Activated CD8-positive, alpha-beta T cell treated with anti-CD3 and anti-CD28 coated beads for 36 hours (primary cell): ENCODE measurements at regions not wholly inside any gene's neighbourhood (a gene's known extent, or its start where the extent isn't known, plus 50 kb on each side); places are given as distances from the start of the nearest gene placed in this dataset.

Experiments used
- ATAC-seq: fragments of 200-7000 bp; cut with Tn5 transposase; one replicate; pipeline ENCODE4 v1.10.0; 2021; ENCODE audit warnings: mild to moderate bottlenecking, moderate library complexity
- CTCF ChIA-PET: fragments of 350-600 bp; sonication (Branson Sonifier 250); formaldehyde crosslinking; loops from one replicate; lab custom pipeline; 2021; ENCODE audit warnings: antibody characterized with exemption; lab: Charles Lee
- POLR2A ChIA-PET: fragments of 350-600 bp; sonication (Branson Sonifier 250); formaldehyde crosslinking; loops from one replicate; lab custom pipeline; 2021; ENCODE audit warnings: antibody characterized with exemption; lab: Charles Lee
- DNase-seq: peaks from one replicate; pipeline ENCODE4 v3.0.0-alpha.2; 2020
- H3K27ac Mint-ChIP-seq: one replicate; pipeline ENCODE4 v1.8.0; 2021; ENCODE audit warnings: mild to moderate bottlenecking, mixed read lengths
- H3K27me3 Mint-ChIP-seq: one replicate; pipeline ENCODE4 v1.8.0; 2021; ENCODE audit warnings: mixed read lengths
- H3K36me3 Mint-ChIP-seq: one replicate; pipeline ENCODE4 v1.8.0; 2021; ENCODE audit warnings: low read depth, mixed read lengths
- H3K4me1 Mint-ChIP-seq: one replicate; pipeline ENCODE4 v1.8.0; 2021; ENCODE audit warnings: low read depth, mixed read lengths
- H3K4me3 Mint-ChIP-seq: one replicate; pipeline ENCODE4 v1.8.0; 2021; ENCODE audit warnings: mild to moderate bottlenecking, moderate library complexity, mixed read lengths
- H3K9me3 Mint-ChIP-seq: one replicate; pipeline ENCODE4 v1.8.0; 2021; ENCODE audit warnings: mixed read lengths
- intact Hi-C: fragments of 100-400 bp; cut with micrococcal nuclease; formaldehyde crosslinking; loops from one replicate; pipeline ENCODE4 v1.10.0; 2022
- TF ChIP-seq, protein P1 (sequence below): fragments of 200-600 bp; IDR thresholded peaks from one replicate; pipeline ENCODE4 v1.8.0; 2022; ENCODE audit warnings: antibody characterized with exemption, mild to moderate bottlenecking

- ChIA-PET CTCF (no interaction called here), POLR2A (no interaction called here)
- DNase-seq (no peak), ATAC-seq (no peak)
- TF ChIP-seq, protein P1, sequence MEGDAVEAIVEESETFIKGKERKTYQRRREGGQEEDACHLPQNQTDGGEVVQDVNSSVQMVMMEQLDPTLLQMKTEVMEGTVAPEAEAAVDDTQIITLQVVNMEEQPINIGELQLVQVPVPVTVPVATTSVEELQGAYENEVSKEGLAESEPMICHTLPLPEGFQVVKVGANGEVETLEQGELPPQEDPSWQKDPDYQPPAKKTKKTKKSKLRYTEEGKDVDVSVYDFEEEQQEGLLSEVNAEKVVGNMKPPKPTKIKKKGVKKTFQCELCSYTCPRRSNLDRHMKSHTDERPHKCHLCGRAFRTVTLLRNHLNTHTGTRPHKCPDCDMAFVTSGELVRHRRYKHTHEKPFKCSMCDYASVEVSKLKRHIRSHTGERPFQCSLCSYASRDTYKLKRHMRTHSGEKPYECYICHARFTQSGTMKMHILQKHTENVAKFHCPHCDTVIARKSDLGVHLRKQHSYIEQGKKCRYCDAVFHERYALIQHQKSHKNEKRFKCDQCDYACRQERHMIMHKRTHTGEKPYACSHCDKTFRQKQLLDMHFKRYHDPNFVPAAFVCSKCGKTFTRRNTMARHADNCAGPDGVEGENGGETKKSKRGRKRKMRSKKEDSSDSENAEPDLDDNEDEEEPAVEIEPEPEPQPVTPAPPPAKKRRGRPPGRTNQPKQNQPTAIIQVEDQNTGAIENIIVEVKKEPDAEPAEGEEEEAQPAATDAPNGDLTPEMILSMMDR = no peak
- H3K27me3 Mint-ChIP-seq = peaks cover 2% of the 10 kb centered on the region
- no peaks in the 10 kb centered on the region for H3K9me3 Mint-ChIP-seq
- no peaks in the 10 kb centered on the region for H3K36me3 Mint-ChIP-seq
- H3K4me3 Mint-ChIP-seq = no peak overlapping the region
- intact Hi-C loops = no loop called here
- no peak overlapping the region for H3K27ac Mint-ChIP-seq
- peaks cover 4% of the 10 kb centered on the region for H3K4me1 Mint-ChIP-seq
These were observed 131.0 kb upstream of the KLHL25 start for GRCh38 chr15:85925649-85926237.

- H3K36me3 Mint-ChIP-seq = no peaks in the 10 kb centered on the region
- H3K9me3 Mint-ChIP-seq = no peaks in the 10 kb centered on the region
- DNase-seq (no peak), ATAC-seq (no peak)
- H3K4me3 Mint-ChIP-seq = no peak overlapping the region
- no peak overlapping the region for H3K27ac Mint-ChIP-seq
- intact Hi-C loops = no loop called here
- TF ChIP-seq, protein P1 = no peak
- peaks cover 6% of the 10 kb centered on the region for H3K27me3 Mint-ChIP-seq
- peaks cover 4% of the 10 kb centered on the region for H3K4me1 Mint-ChIP-seq
- ChIA-PET POLR2A (no interaction called here), CTCF (no interaction called here)
These were observed 132.1 kb upstream of the KLHL25 start for GRCh38 chr15:85926834-85927233.

DNA sequence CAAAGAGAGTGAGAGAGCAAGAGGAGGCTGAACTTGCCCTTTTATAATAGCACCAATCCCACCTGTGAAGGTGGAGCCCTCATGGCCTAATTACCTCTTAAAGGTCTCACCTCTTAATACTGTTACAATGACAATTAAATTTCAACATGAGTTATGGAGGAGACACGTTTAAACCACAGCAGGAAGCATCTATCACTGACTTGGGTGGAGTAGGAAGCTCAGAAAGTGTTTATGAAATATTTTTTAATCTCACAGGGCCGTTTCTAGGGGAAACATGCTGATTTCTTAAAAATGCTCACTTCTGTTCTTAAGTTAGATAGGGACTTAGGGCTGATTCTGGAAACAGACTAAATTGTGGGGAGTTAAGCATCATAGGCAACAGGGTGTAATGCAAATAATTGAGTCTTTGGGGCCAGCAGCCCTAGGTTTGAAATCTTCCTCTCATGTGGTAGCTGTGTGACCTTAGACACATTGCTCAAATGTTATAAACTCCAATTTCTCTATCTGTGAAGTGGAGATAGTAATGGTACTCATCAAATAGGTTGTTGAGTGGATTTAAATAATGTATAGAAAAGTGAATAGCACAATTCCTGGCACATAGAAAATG is 133.3 kb upstream of the KLHL25 start:
- no peak for ATAC-seq
- POLR2A ChIA-PET = interaction anchor here (1.1 kb wide), 1 partner anchor 12 kb away, joined by 3 read pairs; no protein-coding TSS in a partner anchor

DNA sequence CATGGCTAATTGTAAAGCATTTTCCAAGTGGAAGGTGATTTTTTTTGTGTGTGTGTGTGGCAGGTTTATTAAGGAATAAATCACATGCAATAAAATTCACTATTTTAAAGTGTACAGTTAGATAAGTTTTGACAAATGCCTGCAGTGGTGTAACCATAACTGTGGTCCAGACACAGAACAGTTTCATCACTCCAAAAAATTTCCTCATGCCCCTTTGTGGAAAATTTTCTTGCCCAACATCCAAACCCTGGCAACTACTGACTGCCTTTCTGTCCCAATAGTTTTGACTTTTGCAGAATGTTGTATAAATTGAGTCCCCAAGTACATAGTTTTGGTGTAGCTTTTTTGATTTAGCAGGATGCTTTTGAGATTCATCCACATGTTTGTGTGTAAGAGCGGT is 135.1 kb upstream of the KLHL25 start:
- DNase-seq = no peak
- CTCF ChIA-PET = no interaction called here
- Mint-ChIP-seq H3K36me3 (no peaks in the 10 kb centered on the region), H3K27ac (no peak overlapping the region), H3K9me3 (no peaks in the 10 kb centered on the region), H3K27me3 (peaks cover 5% of the 10 kb centered on the region), H3K4me1 (peaks cover 4% of the 10 kb centered on the region), H3K4me3 (no peak overlapping the region)
- no peak for ATAC-seq
- TF ChIP-seq, protein P1 = no peak
- POLR2A ChIA-PET = interaction anchor here (0.6 kb wide), 1 partner anchor 34 kb away, joined by 3 read pairs; no protein-coding TSS in a partner anchor
- intact Hi-C loops = no loop called here

More for the DNA sequence above, 133.3 kb upstream of the KLHL25 start:
- TF ChIP-seq, protein P1 = no peak
- Mint-ChIP-seq H3K27ac (no peak overlapping the region), H3K36me3 (no peaks in the 10 kb centered on the region), H3K9me3 (no peaks in the 10 kb centered on the region), H3K27me3 (peaks cover 6% of the 10 kb centered on the region), H3K4me1 (peaks cover 4% of the 10 kb centered on the region), H3K4me3 (no peak overlapping the region)
- intact Hi-C loops = no loop called here
- DNase-seq = no peak
- CTCF ChIA-PET = no interaction called here

- H3K27ac Mint-ChIP-seq = no peak overlapping the region
- H3K4me1 Mint-ChIP-seq = peaks cover 4% of the 10 kb centered on the region
- TF ChIP-seq, protein P1 = no peak
- H3K4me3 Mint-ChIP-seq = no peak overlapping the region
- no peak for DNase-seq
- POLR2A ChIA-PET = no interaction called here
- H3K36me3 Mint-ChIP-seq = no peaks in the 10 kb centered on the region
- intact Hi-C loops = no loop called here
- ATAC-seq = no peak
- H3K27me3 Mint-ChIP-seq = peaks cover 7% of the 10 kb centered on the region
- CTCF ChIA-PET = no interaction called here
- no peaks in the 10 kb centered on the region for H3K9me3 Mint-ChIP-seq
These were observed 137.7 kb upstream of the KLHL25 start for GRCh38 chr15:85932391-85932790.
